A549 (cell line): ENCODE measurements at regions not wholly inside any gene's neighbourhood (a gene's known extent, or its start where the extent isn't known, plus 50 kb on each side); places are given as distances from the start of the nearest gene placed in this dataset.

Experiments used
- CTCF ChIP-seq: fragments of >200 bp; sonication (Bioruptor Twin); formaldehyde crosslinking; IDR thresholded peaks from 3 replicates; pipeline ENCODE4 v1.5.1; 2016
- ESRRA ChIP-seq: fragments of 150-350 bp; IDR thresholded peaks from 2 replicates; pipeline ENCODE4 v1.6.1; 2014; ENCODE audit warnings: mild to moderate bottlenecking, low read length, borderline replicate concordance
- NPAS2 ChIP-seq: fragments of 250-450 bp; sonication (Bioruptor Pico); IDR thresholded peaks from 2 replicates; pipeline ENCODE4 v1.8.0; 2022; ENCODE audit warnings: mild to moderate bottlenecking, moderate library complexity, borderline replicate concordance
- RFX5 ChIP-seq: fragments of 450-650 bp; IDR thresholded peaks from 2 replicates; pipeline ENCODE4 v1.7.1; 2014; ENCODE audit warnings: antibody characterized with exemption, mild to moderate bottlenecking, moderate library complexity
- RNF2 ChIP-seq: fragments of 200-600 bp; sonication (generic); IDR thresholded peaks from 2 replicates; pipeline ENCODE4 v1.6.1; 2016; ENCODE audit warnings: low read depth, mild to moderate bottlenecking, antibody characterized with exemption, moderate library complexity, borderline replicate concordance

DNA sequence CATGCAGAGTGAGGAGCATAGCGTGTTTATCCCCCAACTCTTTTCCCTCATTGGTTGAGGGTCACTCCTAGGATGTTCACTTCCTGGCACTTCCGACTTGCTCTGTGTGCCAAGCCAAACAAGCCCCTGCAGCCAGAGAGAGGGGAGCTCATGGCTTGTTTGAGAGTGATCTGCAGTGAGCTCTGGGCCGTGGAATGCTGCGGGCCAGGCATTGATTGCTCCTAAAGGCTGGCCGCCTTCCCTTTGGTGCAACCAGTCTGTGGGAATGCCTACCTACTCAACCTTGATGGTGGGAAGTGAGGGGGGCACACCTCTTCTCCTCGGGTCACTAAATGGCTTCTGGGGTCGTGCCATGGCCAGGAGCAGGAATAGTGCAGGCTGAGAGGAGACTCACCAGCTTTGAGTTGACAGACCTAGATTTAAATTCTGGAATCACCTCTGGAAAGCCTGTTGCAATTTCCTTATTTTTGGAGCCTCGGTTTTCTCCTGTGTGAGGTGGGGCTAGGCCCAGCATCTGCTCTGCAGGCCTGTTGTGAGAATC is 152.0 kb upstream of the STX18 start:
- no peak for TF ChIP-seq RFX5
- no peak for TF ChIP-seq ESRRA
- no peak for TF ChIP-seq RNF2
- TF ChIP-seq NPAS2 (CRISPR knock-in tag): no peak
- no peak for TF ChIP-seq CTCF
